CD14-positive monocyte (primary cell): ENCODE measurements at regions not wholly inside any gene's neighbourhood (a gene's known extent, or its start where the extent isn't known, plus 50 kb on each side); places are given as distances from the start of the nearest gene placed in this dataset.

Experiments
- DNase-seq, 3 donors: peaks; one replicate each; pipeline ENCODE4 v3.0.0-alpha.2; 2011 to 2022
- H2AFZ ChIP-seq: 2 replicates; pipeline ENCODE4 v1.6.0; 2012; ENCODE audit warnings: mild to moderate bottlenecking, low read depth, low read length, inconsistent platforms; ENCODE audit not compliant: insufficient read depth, poor library complexity, severe bottlenecking
- H3K27ac ChIP-seq, 2 donors: 1 replicate in 1 of 2; 2 replicates in 1 of 2; pipeline ENCODE4 v1.5.1; 2012 to 2013; ENCODE audit warnings: low read length in 2 of 2, control low read depth in 1 of 2, inconsistent platforms in 1 of 2, low read depth in 1 of 2, mild to moderate bottlenecking in 1 of 2
- H3K27me3 ChIP-seq, 2 donors: one replicate each; pipeline versions ENCODE4 v1.6.0 to v1.6.1; 2011 to 2013; ENCODE audit warnings: low read length in 2 of 2; ENCODE audit not compliant: control insufficient read depth in 2 of 2, insufficient read depth in 2 of 2
- H3K36me3 ChIP-seq, 2 donors: replicated peaks in 1 of 2; 1 replicate in 1 of 2; 2 replicates in 1 of 2; pipeline versions ENCODE4 v1.5.1 to v1.6.1; 2012 to 2013; ENCODE audit warnings: low read length in 2 of 2, control low read depth in 1 of 2, inconsistent platforms in 1 of 2, mild to moderate bottlenecking in 1 of 2; ENCODE audit not compliant: insufficient read depth in 2 of 2, control insufficient read depth in 1 of 2
- H3K4me1 ChIP-seq, 2 donors: 1 replicate in 1 of 2; 2 replicates in 1 of 2; pipeline versions ENCODE4 v1.5.1 to v1.6.1; 2012 to 2013; ENCODE audit warnings: low read length in 2 of 2, control low read depth in 1 of 2, inconsistent platforms in 1 of 2, mild to moderate bottlenecking in 1 of 2, moderate library complexity in 1 of 2; ENCODE audit not compliant: insufficient read depth in 2 of 2, control insufficient read depth in 1 of 2
- H3K4me2 ChIP-seq: replicated peaks from 2 replicates; pipeline ENCODE3; 2012; ENCODE audit warnings: low read length, moderate library complexity, mild to moderate bottlenecking; ENCODE audit not compliant: poor library complexity, severe bottlenecking; ENCODE audit errors: extremely low read depth
- H3K4me3 ChIP-seq, 3 experiments: fragments of 200-600 bp in 1 of 3; sonication (generic) in 1 of 3; replicated peaks in 1 of 3; 1 replicate in 2 of 3; 2 replicates in 1 of 3; pipeline ENCODE4 v1.5.1; 2011 to 2013; ENCODE audit warnings: low read length in 3 of 3, mild to moderate bottlenecking in 3 of 3, control low read depth in 2 of 3, low read depth in 2 of 3, inconsistent platforms in 1 of 3, moderate library complexity in 1 of 3
- H3K79me2 ChIP-seq: 2 replicates; pipeline ENCODE4 v1.6.0; 2012; ENCODE audit warnings: mild to moderate bottlenecking, control low read depth, inconsistent platforms, low read length, moderate library complexity; ENCODE audit not compliant: insufficient read depth
- H3K9ac ChIP-seq: 2 replicates; pipeline ENCODE4 v1.6.0; 2017; ENCODE audit warnings: low read length, mild to moderate bottlenecking; ENCODE audit not compliant: insufficient read depth, poor library complexity, severe bottlenecking
- H3K9me3 ChIP-seq, 2 donors: replicated peaks in 1 of 2; 1 replicate in 1 of 2; 2 replicates in 1 of 2; pipeline versions ENCODE4 v1.5.1 to v1.6.1; 2012 to 2013; ENCODE audit warnings: low read length in 2 of 2, control low read depth in 1 of 2; ENCODE audit not compliant: control insufficient read depth in 1 of 2, insufficient read depth in 1 of 2
- H4K20me1 ChIP-seq: 2 replicates; pipeline ENCODE4 v1.6.0; 2012; ENCODE audit warnings: mild to moderate bottlenecking, low read length, control low read depth, moderate library complexity; ENCODE audit not compliant: insufficient read depth
- H3K27ac Mint-ChIP-seq, 7 donors: one replicate each; pipeline ENCODE4 v1.8.0; 2020; ENCODE audit warnings: mild to moderate bottlenecking in 7 of 7, mixed read lengths in 7 of 7, moderate library complexity in 6 of 7, inconsistent platforms in 2 of 7
- H3K27me3 Mint-ChIP-seq, 3 donors: one replicate each; pipeline ENCODE4 v1.8.0; 2021 to 2022; ENCODE audit warnings: low read depth in 3 of 3, mild to moderate bottlenecking in 3 of 3, mixed read lengths in 3 of 3, moderate library complexity in 3 of 3, inconsistent platforms in 1 of 3
- H3K36me3 Mint-ChIP-seq, 2 donors: one replicate each; pipeline ENCODE4 v1.8.0; 2020; ENCODE audit warnings: mixed read lengths in 2 of 2, inconsistent platforms in 1 of 2, mild to moderate bottlenecking in 1 of 2
- H3K4me1 Mint-ChIP-seq: one replicate; pipeline ENCODE4 v1.8.0; 2020; ENCODE audit warnings: mild to moderate bottlenecking, mixed read lengths
- H3K4me3 Mint-ChIP-seq, 2 donors: one replicate each; pipeline ENCODE4 v1.8.0; 2020; ENCODE audit warnings: mild to moderate bottlenecking in 2 of 2, mixed read lengths in 2 of 2, moderate library complexity in 1 of 2
- H3K9me3 Mint-ChIP-seq, 7 donors: one replicate each; pipeline ENCODE4 v1.8.0; 2020 to 2022; ENCODE audit warnings: mixed read lengths in 7 of 7, mild to moderate bottlenecking in 6 of 7, moderate library complexity in 6 of 7, inconsistent platforms in 2 of 7
- CTCF ChIP-seq: fragments of 200-600 bp; IDR thresholded peaks from one replicate; pipeline ENCODE4 v1.8.0; 2022; ENCODE audit warnings: antibody characterized with exemption, mild to moderate bottlenecking
- WGBS: methylation state at CpG from one replicate; pipeline ENCODE4 v1.1.5; 2013; ENCODE audit warnings: missing lambda C conversion rate; ENCODE audit not compliant: insufficient coverage; 5-methylcytosine and 5-hydroxymethylcytosine counted together
- intact Hi-C, 2 donors: fragments of 100-400 bp; cut with micrococcal nuclease; formaldehyde crosslinking; loops; one replicate each; pipeline versions ENCODE4 v1.15.0 to v1.15.1; 2023

DNA sequence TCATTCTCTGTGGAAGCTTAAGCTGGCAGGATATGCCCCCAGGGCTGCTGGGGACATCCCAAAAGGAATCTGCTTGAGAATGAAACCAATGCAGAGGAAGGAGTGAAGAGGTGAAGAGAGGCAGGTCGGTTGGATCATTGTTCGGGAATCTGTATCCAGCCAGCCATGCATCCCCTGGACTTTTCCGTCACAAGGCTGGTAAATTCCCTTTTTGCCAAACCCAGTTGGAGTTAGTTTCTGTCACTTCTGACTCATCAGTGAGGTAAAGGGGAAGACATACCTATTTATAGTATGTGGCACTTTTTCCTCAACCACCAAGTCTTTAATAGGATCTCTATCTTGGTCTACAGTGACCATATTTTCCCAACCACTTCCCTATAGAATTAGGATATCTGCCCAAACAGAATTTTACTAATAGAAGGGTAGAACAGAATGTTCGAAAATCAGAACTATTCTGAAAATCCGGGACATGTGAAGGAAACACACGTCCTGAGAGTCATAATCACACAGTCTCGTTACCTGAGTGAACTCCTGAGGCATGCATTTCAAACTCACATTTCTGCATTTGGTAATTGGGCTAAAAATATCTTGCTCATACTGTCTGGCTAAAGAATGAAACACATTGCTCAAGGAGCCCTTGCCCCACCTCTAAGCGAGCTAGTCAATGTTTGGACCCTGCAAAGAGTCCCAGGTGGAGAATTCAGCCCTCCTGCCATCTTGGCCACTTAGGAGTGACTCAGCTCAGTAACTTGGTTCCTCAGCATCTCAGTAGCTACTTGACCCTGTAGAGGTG lies 289.7 kb upstream of the ADAMTS9 start:
- Mint-ChIP-seq H3K4me3 (no peak overlapping the region), H3K27ac (no peak overlapping the region), H3K4me1 (no peaks in the 10 kb centered on the region), H3K36me3 (no peaks in the 10 kb centered on the region), H3K27me3 (peaks cover 0 to 2% (median 0%) of the 10 kb centered on the region in 3 donors), H3K9me3 (peaks cover 0 to 7% (median 1%) of the 10 kb centered on the region in 7 donors)
- Histone ChIP-seq H3K4me2 (no peak overlapping the region), H3K27me3 (no peaks in the 10 kb centered on the region), H3K4me3 (no peak overlapping the region), H2AFZ (no peak overlapping the region), H3K36me3 (no peaks in the 10 kb centered on the region), H3K9me3 (peaks cover 0 to 3% of the 10 kb centered on the region in 2 donors), H3K4me1 (no peaks in the 10 kb centered on the region), H3K79me2 (no peaks in the 10 kb centered on the region), H3K9ac (no peak overlapping the region), H3K27ac (no peak overlapping the region), H4K20me1 (no peaks in the 10 kb centered on the region)
- intact Hi-C loops, result no loop called here
- DNase-seq, result no peak
- no peak for TF ChIP-seq CTCF
- 85% methylated on average over 5 of the region's 8 CpGs for WGBS

DNA sequence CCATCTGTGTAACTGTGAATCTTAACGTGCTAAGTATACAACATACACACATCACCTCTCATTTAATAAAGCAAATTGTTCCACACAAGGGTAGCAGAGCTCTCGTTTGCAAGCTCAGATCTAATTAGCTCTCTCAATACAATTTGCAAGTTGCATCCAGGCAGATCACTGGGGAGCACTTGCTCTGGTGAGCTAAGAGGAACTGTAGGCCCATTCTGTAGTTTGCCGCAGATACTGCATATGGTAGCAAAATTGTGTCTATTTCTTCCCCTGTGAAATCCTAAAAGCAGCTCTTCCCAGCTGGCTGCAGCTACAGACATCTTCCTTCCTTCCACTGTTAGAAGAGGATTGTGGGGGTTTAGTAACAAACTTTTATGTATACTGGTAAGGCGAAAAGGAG lies 288.7 kb upstream of the ADAMTS9 start:
- Histone ChIP-seq H3K4me1 (no peaks in the 10 kb centered on the region), H4K20me1 (no peaks in the 10 kb centered on the region), H3K27ac (no peak overlapping the region), H3K4me3 (no peak overlapping the region), H3K79me2 (no peaks in the 10 kb centered on the region), H2AFZ (no peak overlapping the region), H3K9me3 (peaks cover 0 to 3% of the 10 kb centered on the region in 2 donors), H3K36me3 (no peaks in the 10 kb centered on the region), H3K4me2 (no peak overlapping the region), H3K27me3 (no peaks in the 10 kb centered on the region), H3K9ac (no peak overlapping the region)
- no CpG with 5 or more reads among the region's 4 CpGs for WGBS
- Mint-ChIP-seq H3K4me1 (no peaks in the 10 kb centered on the region), H3K27ac (no peak overlapping the region), H3K9me3 (peaks cover 0 to 8% (median 3%) of the 10 kb centered on the region in 7 donors), H3K36me3 (no peaks in the 10 kb centered on the region), H3K27me3 (peaks cover 0 to 2% (median 0%) of the 10 kb centered on the region in 3 donors), H3K4me3 (no peak overlapping the region)
- DNase-seq, result no peak
- intact Hi-C loops, result no loop called here
- no peak for TF ChIP-seq CTCF
